Endothelial cell of umbilical vein (primary cell): ENCODE measurements at regions not wholly inside any gene's neighbourhood (a gene's known extent, or its start where the extent isn't known, plus 50 kb on each side); places are given as distances from the start of the nearest gene placed in this dataset.

Source experiments
- BruUV-seq: library from RNA; stranded (reverse); fragments of 400-500 nt; replicated peaks from 2 replicates; lab custom pipeline; 2021; lab: Mats Ljungman, UMichigan
- CTCF ChIA-PET: fragments of 300-600, 350-600 bp; sonication (Branson Sonifier 250); formaldehyde crosslinking; loops from one replicate; lab custom pipeline; 2021; ENCODE audit warnings: antibody characterized with exemption, inconsistent platforms; lab: Charles Lee
- POLR2A ChIA-PET: fragments of 300-600, 350-600 bp; sonication (Branson Sonifier 250); formaldehyde crosslinking; loops from one replicate; lab custom pipeline; 2021; ENCODE audit warnings: antibody characterized with exemption, inconsistent platforms; lab: Charles Lee
- DNase-seq: peaks from one replicate; pipeline ENCODE4 v3.0.0-alpha.2; 2011; ENCODE audit warnings: low read depth, low spot score
- FAIRE-seq: peaks from 2 replicates; lab custom pipeline; 2011; peaks lifted over from hg19 to GRCh38; lab: Jason Lieb, UNC
- H2AFZ ChIP-seq: 2 replicates; pipeline ENCODE4 v1.6.0; 2012; ENCODE audit warnings: low read depth, low read length, control low read depth, inconsistent platforms
- H3K27ac ChIP-seq: 2 replicates; pipeline ENCODE4 v1.5.1; 2011; ENCODE audit warnings: low read depth, mild to moderate bottlenecking, control low read depth, low read length, moderate library complexity; ENCODE audit not compliant: insufficient read depth
- H3K27me3 ChIP-seq, 2 experiments: 2 replicates each; pipeline versions ENCODE4 v1.6.0 to v1.6.1; 2011; ENCODE audit warnings: low read length in 2 of 2, mixed read lengths in 1 of 2; ENCODE audit not compliant: control insufficient read depth in 2 of 2, insufficient read depth in 2 of 2
- H3K36me3 ChIP-seq, 2 experiments: 2 replicates in 1 of 2; 3 replicates in 1 of 2; pipeline ENCODE4 v1.5.1; 2011; ENCODE audit warnings: low read length in 2 of 2, mild to moderate bottlenecking in 1 of 2, moderate library complexity in 1 of 2; ENCODE audit not compliant: control insufficient read depth in 2 of 2, insufficient read depth in 2 of 2; ENCODE audit errors: extremely low read depth in 1 of 2
- H3K4me1 ChIP-seq: 3 replicates; pipeline ENCODE4 v1.5.1; 2011; ENCODE audit warnings: mild to moderate bottlenecking, low read length; ENCODE audit not compliant: control insufficient read depth, insufficient read depth; ENCODE audit errors: extremely low read depth
- H3K4me2 ChIP-seq: 2 replicates; pipeline ENCODE4 v1.6.1; 2011; ENCODE audit warnings: low read length, control low read depth, mixed read lengths; ENCODE audit not compliant: insufficient read depth
- H3K4me3 ChIP-seq, 3 experiments: fragments of 200-600 bp in 1 of 3; sonication (generic), shearing (Covaris generic) in 1 of 3; replicated peaks in 1 of 3; 2 replicates each; pipeline ENCODE4 v1.5.1; 2011 to 2016; ENCODE audit warnings: control low read depth in 3 of 3, low read length in 3 of 3, mild to moderate bottlenecking in 2 of 3, inconsistent platforms in 1 of 3, low read depth in 1 of 3, moderate library complexity in 1 of 3; ENCODE audit not compliant: insufficient read depth in 1 of 3
- H3K79me2 ChIP-seq: 2 replicates; pipeline ENCODE4 v1.6.0; 2012; ENCODE audit warnings: low read length, inconsistent platforms; ENCODE audit not compliant: control insufficient read depth, insufficient read depth
- H3K9ac ChIP-seq: replicated peaks from 2 replicates; pipeline ENCODE3; 2011; ENCODE audit warnings: low read length, control low read depth; ENCODE audit not compliant: insufficient read depth; ENCODE audit errors: extremely low read depth
- H3K9me1 ChIP-seq: replicated peaks from 3 replicates; pipeline ENCODE4 v1.6.0; 2011; ENCODE audit warnings: mild to moderate bottlenecking, low read length; ENCODE audit not compliant: control insufficient read depth, insufficient read depth; ENCODE audit errors: extremely low read depth
- H3K9me3 ChIP-seq: replicated peaks from 2 replicates; pipeline ENCODE4 v1.5.1; 2012; ENCODE audit warnings: low read length, inconsistent platforms; ENCODE audit not compliant: control insufficient read depth, insufficient read depth
- H4K20me1 ChIP-seq: replicated peaks from 2 replicates; pipeline ENCODE3; 2011; ENCODE audit warnings: mild to moderate bottlenecking, low read length; ENCODE audit not compliant: control insufficient read depth, insufficient read depth; ENCODE audit errors: extremely low read depth
- EZH2 ChIP-seq: IDR thresholded peaks from 2 replicates; pipeline ENCODE4 v1.6.1; 2012; ENCODE audit warnings: borderline replicate concordance, low read depth, mild to moderate bottlenecking, moderate library complexity, low read length, inconsistent platforms; ENCODE audit not compliant: severe bottlenecking
- FOS ChIP-seq: IDR thresholded peaks from 2 replicates; pipeline ENCODE4 v1.6.1; 2011; ENCODE audit warnings: mild to moderate bottlenecking, low read length, moderate library complexity, borderline replicate concordance; ENCODE audit not compliant: insufficient read depth
- GATA2 ChIP-seq: IDR thresholded peaks from 2 replicates; pipeline ENCODE4 v1.7.0; 2011; ENCODE audit warnings: low read depth, mild to moderate bottlenecking, moderate library complexity, mixed read lengths, low read length; ENCODE audit not compliant: insufficient read length, insufficient read depth
- JUN ChIP-seq: IDR thresholded peaks from 2 replicates; pipeline ENCODE4 v1.6.1; 2011; ENCODE audit warnings: borderline replicate concordance, low read depth; ENCODE audit not compliant: insufficient read length, insufficient read depth
- MYC ChIP-seq: IDR thresholded peaks from one replicate; pipeline ENCODE4 v1.6.1; 2011; ENCODE audit warnings: mild to moderate bottlenecking, low read depth, low read length
- POLR2A ChIP-seq: IDR thresholded peaks from 2 replicates; pipeline ENCODE4 v1.6.1; 2012; ENCODE audit warnings: low read depth, mild to moderate bottlenecking, control low read depth, low read length
- POLR2AphosphoS5 ChIP-seq: IDR thresholded peaks from 2 replicates; pipeline ENCODE4 v1.6.1; 2012; ENCODE audit warnings: low read depth, mild to moderate bottlenecking, control low read depth, low read length, moderate library complexity; ENCODE audit not compliant: insufficient read depth
- dilution Hi-C: fragments of 300-500 bp; cut with MboI; formaldehyde crosslinking; loops from one replicate; pipeline ENCODE4 v1.15.0; 2019; ENCODE audit warnings: low sequenced_read_pairs; ENCODE audit not compliant: extremely low pct_ligation_motif_present
- intact Hi-C: fragments of 100-400 bp; cut with micrococcal nuclease; formaldehyde crosslinking; loops from one replicate; pipeline ENCODE4 v1.10.0; 2022
- TF ChIP-seq, protein P1 (sequence below): IDR thresholded peaks from 2 replicates; pipeline ENCODE4 v1.6.1; 2011; ENCODE audit not compliant: insufficient read depth, insufficient read length
- TF ChIP-seq, protein P2 (sequence below), 2 donors: IDR thresholded peaks; 1 replicate in 1 of 2; 2 replicates in 1 of 2; pipeline ENCODE4 v1.5.1; 2011; ENCODE audit warnings: low read length in 2 of 2, mild to moderate bottlenecking in 2 of 2, moderate library complexity in 2 of 2, control low read depth in 1 of 2, inconsistent platforms in 1 of 2, low read depth in 1 of 2; ENCODE audit not compliant: insufficient read depth in 1 of 2; ENCODE audit errors: extremely low read depth in 1 of 2

DNA sequence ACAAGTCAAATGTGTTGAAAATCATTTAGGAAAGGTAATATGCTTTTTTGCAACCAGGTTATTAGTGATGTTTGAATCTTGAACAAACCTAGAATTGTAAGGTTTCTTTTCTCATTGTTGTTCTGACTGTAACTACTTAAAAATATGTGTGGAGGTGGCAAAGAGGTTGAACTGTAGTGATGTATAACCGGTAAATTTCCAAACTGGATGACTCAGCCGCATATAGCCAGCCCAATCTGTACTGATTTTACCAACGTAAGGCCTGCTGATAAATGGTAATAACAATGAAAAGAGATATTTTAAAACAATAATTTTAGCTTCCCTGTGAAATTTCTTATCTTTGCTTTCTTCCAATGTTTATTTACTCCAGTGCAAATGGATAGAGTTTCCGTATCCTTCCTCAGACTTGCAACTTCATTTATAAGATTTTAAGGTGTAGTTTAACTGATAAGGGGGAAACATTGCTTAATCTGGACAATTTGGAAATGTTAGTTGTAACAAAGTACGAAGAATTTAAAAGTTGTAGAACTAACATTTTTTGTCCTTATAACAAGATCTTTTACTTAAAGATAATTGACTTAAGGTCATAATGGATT lies 1170.4 kb upstream of the ZEB2 start:
- intact Hi-C loops = no loop called here
- ChIA-PET POLR2A (no interaction called here), CTCF (interaction anchor here (1.5 to 2.7 kb wide), 2 partner anchors 8 to 14 kb away, joined by 4 to 10 read pairs; no protein-coding TSS in a partner anchor)

More for the DNA sequence above, 1170.4 kb upstream of the ZEB2 start:
- Histone ChIP-seq H3K4me2 (no peak overlapping the region), H3K36me3 (no peaks in the 10 kb centered on the region), H3K9ac (no peak overlapping the region), H2AFZ (no peak overlapping the region), H3K4me1 (no peaks in the 10 kb centered on the region), H3K9me3 (no peaks in the 10 kb centered on the region), H3K4me3 (no peak overlapping the region), H3K9me1 (no peaks in the 10 kb centered on the region), H3K27ac (no peak overlapping the region), H3K27me3 (no peaks in the 10 kb centered on the region), H4K20me1 (no peaks in the 10 kb centered on the region), H3K79me2 (no peaks in the 10 kb centered on the region)
- dilution Hi-C loops = no loop called here
- BruUV-seq = no TSS peak
- DNase-seq (no peak), FAIRE-seq (no peak)
- no peak for TF ChIP-seq MYC
- TF ChIP-seq, protein P1, sequence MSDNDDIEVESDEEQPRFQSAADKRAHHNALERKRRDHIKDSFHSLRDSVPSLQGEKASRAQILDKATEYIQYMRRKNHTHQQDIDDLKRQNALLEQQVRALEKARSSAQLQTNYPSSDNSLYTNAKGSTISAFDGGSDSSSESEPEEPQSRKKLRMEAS = no peak
- TF ChIP-seq, protein P2, sequence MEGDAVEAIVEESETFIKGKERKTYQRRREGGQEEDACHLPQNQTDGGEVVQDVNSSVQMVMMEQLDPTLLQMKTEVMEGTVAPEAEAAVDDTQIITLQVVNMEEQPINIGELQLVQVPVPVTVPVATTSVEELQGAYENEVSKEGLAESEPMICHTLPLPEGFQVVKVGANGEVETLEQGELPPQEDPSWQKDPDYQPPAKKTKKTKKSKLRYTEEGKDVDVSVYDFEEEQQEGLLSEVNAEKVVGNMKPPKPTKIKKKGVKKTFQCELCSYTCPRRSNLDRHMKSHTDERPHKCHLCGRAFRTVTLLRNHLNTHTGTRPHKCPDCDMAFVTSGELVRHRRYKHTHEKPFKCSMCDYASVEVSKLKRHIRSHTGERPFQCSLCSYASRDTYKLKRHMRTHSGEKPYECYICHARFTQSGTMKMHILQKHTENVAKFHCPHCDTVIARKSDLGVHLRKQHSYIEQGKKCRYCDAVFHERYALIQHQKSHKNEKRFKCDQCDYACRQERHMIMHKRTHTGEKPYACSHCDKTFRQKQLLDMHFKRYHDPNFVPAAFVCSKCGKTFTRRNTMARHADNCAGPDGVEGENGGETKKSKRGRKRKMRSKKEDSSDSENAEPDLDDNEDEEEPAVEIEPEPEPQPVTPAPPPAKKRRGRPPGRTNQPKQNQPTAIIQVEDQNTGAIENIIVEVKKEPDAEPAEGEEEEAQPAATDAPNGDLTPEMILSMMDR (IDR thresholded peaks at IDR 0.05; ENCODE audit: extremely low read depth in 1 of 2, insufficient read depth in 1 of 2, low read depth in 1 of 2, low read length in 2 of 2) = no peak
- TF ChIP-seq EZH2 = no peak
- no peak for TF ChIP-seq GATA2
- no peak for TF ChIP-seq POLR2A
- no peak for TF ChIP-seq FOS
- TF ChIP-seq JUN = no peak
- no peak for TF ChIP-seq POLR2AphosphoS5
